ENCODE measurements at regions not wholly inside any gene's neighbourhood (a gene's known extent, or its start where the extent isn't known, plus 50 kb on each side); places are given as distances from the start of the nearest gene placed in this dataset.

- no peak for TF ChIP-seq CTCF (IDR thresholded peaks at IDR 0.05; ENCODE audit: insufficient read depth, low read length, poor library complexity, severe bottlenecking)
- no peak for TF ChIP-seq EZH2phosphoT487 (conservative IDR thresholded peaks at IDR 0.05; ENCODE audit: low read length)
These were observed 1166.8 kb upstream of the CITED2 start for GRCh38 chr6:140541288-140541687.
